GM21423 (cell line): ENCODE measurements at regions not wholly inside any gene's neighbourhood (a gene's known extent, or its start where the extent isn't known, plus 50 kb on each side); places are given as distances from the start of the nearest gene placed in this dataset.
"Not testable (repeated sequence)": the region's sequence is repeated elsewhere in the genome, so short reads cannot be mapped to it uniquely, and the experiment has no call there.

ENCODE experiments used
- ATAC-seq: cut with Tn5 transposase; IDR thresholded peaks from one replicate; pipeline ENCODE4 v1.9.1; 2021; ENCODE audit warnings: mild to moderate bottlenecking, moderate library complexity; ENCODE audit not compliant: unreplicated experiment

GRCh38 chr16:52309446-52310416 is 237.2 kb downstream of the TOX3 start:
- ATAC-seq = no peak

- no peak for ATAC-seq
These were observed 238.9 kb downstream of the TOX3 start for GRCh38 chr16:52308051-52308450.

DNA sequence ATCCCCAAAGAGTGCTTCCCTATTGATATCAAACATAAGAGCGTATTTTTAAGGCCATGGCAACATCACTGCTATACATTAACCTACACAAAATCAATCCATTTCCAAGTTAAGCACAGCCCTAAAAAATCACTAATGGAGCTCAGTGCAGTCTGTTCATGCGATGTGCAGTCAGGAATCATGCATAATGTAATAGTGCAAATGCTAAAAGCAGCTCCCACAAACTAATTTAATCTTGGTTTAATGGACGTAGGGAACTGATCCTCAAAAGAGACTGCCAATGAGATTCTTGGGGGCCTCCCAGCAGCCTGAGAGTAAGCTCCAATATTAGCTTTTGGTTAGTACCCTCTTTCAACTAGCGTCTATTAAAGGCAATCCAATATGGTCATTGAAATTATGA is 245.9 kb downstream of the TOX3 start:
- no peak for ATAC-seq

GRCh38 chr16:52298769-52299168 is 248.2 kb downstream of the TOX3 start:
- ATAC-seq = no peak

GRCh38 chr16:52296706-52297315 is 250.1 kb downstream of the TOX3 start:
- ATAC-seq = not testable (repeated sequence)

DNA sequence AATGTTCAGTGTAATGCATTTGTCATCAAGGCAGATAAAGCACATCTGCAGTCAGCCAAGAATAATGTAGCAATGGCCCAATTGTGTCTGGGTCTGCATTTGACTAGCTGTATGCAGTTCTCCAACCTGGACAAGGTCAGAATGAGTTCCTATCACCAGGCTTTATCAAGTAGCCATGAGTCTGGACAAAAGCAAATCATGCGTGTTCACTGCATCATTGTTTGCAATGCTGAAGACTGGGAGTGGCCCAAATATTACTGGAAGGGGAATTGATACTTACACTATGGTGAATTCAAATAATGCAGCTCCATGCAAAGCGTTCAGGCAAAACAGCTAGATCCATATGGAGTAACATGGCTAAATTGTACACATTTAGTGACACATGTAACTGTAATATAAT is 250.9 kb downstream of the TOX3 start:
- ATAC-seq = no peak

- ATAC-seq = no peak
These were observed 252.3 kb downstream of the TOX3 start for GRCh38 chr16:52294660-52295059.

- ATAC-seq = no peak
These were observed 253.7 kb downstream of the TOX3 start for GRCh38 chr16:52293204-52293603.

DNA sequence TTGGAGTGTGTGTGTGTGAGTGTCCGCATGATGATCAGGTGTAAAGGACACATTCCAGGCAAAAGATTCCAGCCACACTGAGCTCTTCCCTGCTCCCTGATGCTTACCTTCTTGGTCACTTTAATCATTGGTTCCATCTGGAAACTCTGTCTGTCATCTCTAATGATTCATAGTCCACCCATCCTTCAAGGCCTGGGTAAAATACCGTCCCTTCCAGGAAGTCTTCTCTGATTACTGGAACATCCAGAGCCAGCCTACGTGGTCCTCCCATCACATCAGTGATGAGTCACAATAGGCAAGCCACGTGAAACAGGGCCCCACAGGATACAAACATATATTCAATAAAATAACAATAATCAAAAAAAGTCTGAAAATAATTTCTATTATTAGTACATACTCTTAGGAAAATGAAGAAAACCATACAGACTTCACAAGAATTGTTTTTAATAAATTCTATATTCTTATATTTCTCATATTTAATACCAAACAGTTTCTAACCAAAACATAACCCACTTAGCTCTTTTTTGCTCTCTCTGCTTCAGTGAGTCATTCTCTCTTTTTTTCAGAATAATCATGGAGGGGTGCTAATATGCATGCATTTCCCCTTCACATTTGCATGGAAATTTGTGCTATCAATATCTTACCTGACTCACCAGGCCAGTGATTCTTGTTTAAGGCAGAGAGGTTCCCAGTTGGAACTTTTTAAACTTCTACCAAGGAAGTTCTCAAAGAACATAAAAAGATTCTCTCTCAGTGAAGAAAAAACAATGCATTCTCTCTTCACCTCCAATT is 263.2 kb downstream of the TOX3 start:
- ATAC-seq = no peak

- no peak for ATAC-seq
These were observed 263.9 kb downstream of the TOX3 start for GRCh38 chr16:52283018-52283417.

GRCh38 chr16:52280086-52280485 is 266.9 kb downstream of the TOX3 start:
- no peak for ATAC-seq

- ATAC-seq = no peak
These were observed 275.7 kb downstream of the TOX3 start for GRCh38 chr16:52271088-52271750.

DNA sequence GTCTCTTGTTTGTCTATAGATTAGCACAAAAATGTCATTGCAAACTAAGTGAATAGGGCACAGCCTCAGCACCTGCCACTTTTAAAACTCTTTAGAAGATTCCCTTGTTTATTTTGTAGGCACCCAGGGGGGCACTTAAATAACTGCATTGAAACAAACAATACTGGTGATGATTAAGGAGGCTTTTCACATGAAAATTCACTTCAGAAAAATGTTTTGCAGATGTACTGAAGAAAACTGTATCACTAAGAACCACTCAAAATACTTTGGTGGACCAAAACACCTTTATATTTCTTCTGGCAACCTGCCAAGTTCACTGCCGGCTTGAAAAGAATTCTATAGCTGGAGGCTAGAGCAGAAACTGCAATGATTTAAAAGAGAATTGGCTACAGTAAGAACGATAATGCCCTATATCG is 281.5 kb downstream of the TOX3 start:
- ATAC-seq = no peak

- ATAC-seq = no peak
These were observed 289.4 kb downstream of the TOX3 start for GRCh38 chr16:52257534-52257933.

GRCh38 chr16:52256310-52257078 is 290.4 kb downstream of the TOX3 start:
- no peak for ATAC-seq

DNA sequence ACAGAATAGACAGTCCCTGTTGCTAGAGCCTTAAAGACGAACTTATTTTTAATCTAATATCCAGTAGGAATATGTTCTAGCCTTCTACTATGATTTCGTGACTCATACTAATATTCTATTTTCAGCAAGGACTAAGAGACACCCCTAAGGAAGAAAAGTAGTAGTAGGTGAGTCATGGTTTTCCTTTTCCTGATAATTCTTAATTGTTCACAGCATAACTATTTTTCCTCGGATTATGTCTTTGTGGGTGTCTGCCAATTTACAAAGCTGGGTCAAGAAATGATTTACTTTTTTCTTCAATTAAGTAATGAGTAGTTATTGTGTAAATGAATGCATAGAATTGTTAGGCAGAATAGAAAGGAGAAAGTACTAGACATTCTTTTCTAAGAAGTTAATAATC is 292.2 kb downstream of the TOX3 start:
- ATAC-seq = no peak

GRCh38 chr16:52252680-52253079 is 294.3 kb downstream of the TOX3 start:
- no peak for ATAC-seq

DNA sequence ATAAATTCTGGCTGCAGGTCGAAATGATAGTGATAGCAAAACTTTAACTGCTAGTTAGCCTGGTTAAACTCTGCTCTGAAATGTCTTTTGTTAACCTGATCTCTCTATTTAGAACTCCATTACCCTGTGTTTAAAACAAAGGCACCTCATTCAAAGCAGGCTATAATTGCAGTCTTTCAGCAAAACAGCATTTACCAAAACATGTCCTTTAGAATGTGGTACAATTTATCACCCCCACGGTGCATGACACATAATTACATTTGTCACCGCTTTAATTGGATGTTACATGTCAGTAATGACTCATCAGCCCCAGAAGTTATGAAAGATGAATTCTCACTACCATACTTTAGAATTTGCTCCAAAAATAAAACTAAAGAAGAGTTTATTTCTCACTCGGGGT is 295.4 kb downstream of the TOX3 start:
- ATAC-seq = no peak

DNA sequence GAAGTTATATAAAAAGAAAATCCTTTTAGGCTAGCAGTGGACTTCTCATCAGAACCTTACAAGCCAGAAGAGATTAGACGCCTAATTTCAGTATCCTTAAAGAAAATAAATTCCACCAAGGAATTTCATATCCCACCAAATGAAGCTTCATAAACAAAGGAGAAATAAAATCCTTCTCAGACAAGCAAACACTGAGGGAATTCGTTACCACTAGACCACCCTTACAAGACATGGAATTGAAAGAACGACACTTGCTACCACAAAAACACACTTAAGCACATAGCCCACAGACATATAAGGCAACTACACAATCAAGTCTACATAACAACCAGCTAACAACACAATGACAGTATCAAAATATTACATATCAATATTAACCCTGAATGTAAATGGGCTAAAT is 299.2 kb downstream of the TOX3 start:
- ATAC-seq = no peak

- no peak for ATAC-seq
These were observed 308.2 kb downstream of the TOX3 start for GRCh38 chr16:52238710-52239109.
